HG03378 (cell line): ENCODE measurements at regions not wholly inside any gene's neighbourhood (a gene's known extent, or its start where the extent isn't known, plus 50 kb on each side); places are given as distances from the start of the nearest gene placed in this dataset.

Experiments used
- ATAC-seq: cut with Tn5 transposase; IDR thresholded peaks from one replicate; pipeline ENCODE4 v1.9.1; 2021; ENCODE audit warnings: mild to moderate bottlenecking, moderate library complexity; ENCODE audit not compliant: unreplicated experiment

GRCh38 chr2:193980599-193980998 lies 1676.4 kb upstream of the SLC39A10 start:
- no peak for ATAC-seq

- no peak for ATAC-seq
Measured at GRCh38 chr2:193973781-193974180, 1683.2 kb upstream of the SLC39A10 start.

- ATAC-seq: no peak
Measured at GRCh38 chr2:193966590-193966989, 1690.4 kb upstream of the SLC39A10 start.

- ATAC-seq: no peak
Measured at GRCh38 chr2:193965263-193965662, 1691.8 kb upstream of the SLC39A10 start.

GRCh38 chr2:193963472-193964119 lies 1693.4 kb upstream of the SLC39A10 start:
- peak; percentile 59 for ATAC-seq

- no peak for ATAC-seq
Measured at GRCh38 chr2:193946806-193947205, 1710.2 kb upstream of the SLC39A10 start.

- ATAC-seq: no peak
Measured at GRCh38 chr2:193943406-193943960, 1713.5 kb upstream of the SLC39A10 start.

- no peak for ATAC-seq
Measured at GRCh38 chr2:193935114-193935513, 1721.9 kb upstream of the SLC39A10 start.

- ATAC-seq: no peak
Measured at GRCh38 chr2:193929131-193929530, 1727.9 kb upstream of the SLC39A10 start.

- no peak for ATAC-seq
Measured at GRCh38 chr2:193907561-193907960, 1712.8 kb upstream of the TMEFF2 start.

GRCh38 chr2:193900292-193900691 lies 1705.6 kb upstream of the TMEFF2 start:
- ATAC-seq: no peak

- no peak for ATAC-seq
Measured at GRCh38 chr2:193895226-193895625, 1700.5 kb upstream of the TMEFF2 start.

GRCh38 chr2:193894081-193894480 lies 1699.3 kb upstream of the TMEFF2 start:
- ATAC-seq: peak; percentile 39

GRCh38 chr2:193891023-193891422 lies 1696.3 kb upstream of the TMEFF2 start:
- ATAC-seq: peak; percentile 71

GRCh38 chr2:193885419-193885818 lies 1690.7 kb upstream of the TMEFF2 start:
- no peak for ATAC-seq

- no peak for ATAC-seq
Measured at GRCh38 chr2:193883820-193884219, 1689.1 kb upstream of the TMEFF2 start.

GRCh38 chr2:193876980-193877379 lies 1682.2 kb upstream of the TMEFF2 start:
- no peak for ATAC-seq

GRCh38 chr2:193869564-193869963 lies 1674.8 kb upstream of the TMEFF2 start:
- ATAC-seq: no peak

- ATAC-seq: no peak
Measured at GRCh38 chr2:193868833-193869232, 1674.1 kb upstream of the TMEFF2 start.

- no peak for ATAC-seq
Measured at GRCh38 chr2:193868132-193868531, 1673.4 kb upstream of the TMEFF2 start.

GRCh38 chr2:193867454-193867853 lies 1672.7 kb upstream of the TMEFF2 start:
- ATAC-seq: no peak

- no peak for ATAC-seq
Measured at GRCh38 chr2:193861557-193861956, 1666.8 kb upstream of the TMEFF2 start.

GRCh38 chr2:193847991-193848390 lies 1653.3 kb upstream of the TMEFF2 start:
- ATAC-seq: no peak
